Trophoblast cell (in vitro differentiated cells and primary cell): ENCODE measurements at regions not wholly inside any gene's neighbourhood (a gene's known extent, or its start where the extent isn't known, plus 50 kb on each side); places are given as distances from the start of the nearest gene placed in this dataset.

ENCODE experiments used
- DNase-seq, 2 donors: peaks; one replicate each; pipeline ENCODE4 v3.0.0-alpha.2; 2016
- H2AFZ ChIP-seq: 2 replicates; pipeline ENCODE4 v1.6.1; 2013; ENCODE audit warnings: low read length, moderate library complexity, mild to moderate bottlenecking; ENCODE audit not compliant: insufficient read depth, poor library complexity
- H2AK5ac ChIP-seq: 2 replicates; pipeline ENCODE4 v1.6.1; 2013; ENCODE audit warnings: mild to moderate bottlenecking, low read length
- H2BK120ac ChIP-seq: 2 replicates; pipeline ENCODE4 v1.6.1; 2013; ENCODE audit warnings: low read length, mild to moderate bottlenecking, moderate library complexity; ENCODE audit not compliant: insufficient read depth, poor library complexity
- H2BK12ac ChIP-seq: 2 replicates; pipeline ENCODE4 v1.6.1; 2013; ENCODE audit warnings: mild to moderate bottlenecking, low read length, moderate library complexity
- H2BK5ac ChIP-seq: 2 replicates; pipeline ENCODE4 v1.6.1; 2013; ENCODE audit warnings: low read length, low read depth, moderate library complexity, mild to moderate bottlenecking; ENCODE audit not compliant: poor library complexity
- H3K14ac ChIP-seq: 2 replicates; pipeline ENCODE4 v1.6.1; 2013; ENCODE audit warnings: mild to moderate bottlenecking, low read length
- H3K18ac ChIP-seq: 2 replicates; pipeline ENCODE4 v1.6.1; 2013; ENCODE audit warnings: mild to moderate bottlenecking, low read length
- H3K23ac ChIP-seq: 2 replicates; pipeline ENCODE4 v1.6.1; 2013; ENCODE audit warnings: low read length
- H3K27ac ChIP-seq: 2 replicates; pipeline ENCODE4 v1.5.1; 2013; ENCODE audit warnings: low read depth, mild to moderate bottlenecking, inconsistent platforms, low read length, moderate library complexity
- H3K27me3 ChIP-seq: 2 replicates; pipeline ENCODE4 v1.6.1; 2013; ENCODE audit warnings: inconsistent platforms, mild to moderate bottlenecking, low read length, moderate library complexity; ENCODE audit not compliant: insufficient read depth
- H3K36me3 ChIP-seq, 2 experiments: 1 replicate in 1 of 2; 2 replicates in 1 of 2; pipeline ENCODE4 v1.6.1; 2013; ENCODE audit warnings: low read length in 2 of 2, mild to moderate bottlenecking in 2 of 2, moderate library complexity in 1 of 2; ENCODE audit not compliant: insufficient read depth in 2 of 2, control insufficient read depth in 1 of 2
- H3K4ac ChIP-seq: 2 replicates; pipeline ENCODE4 v1.6.1; 2013; ENCODE audit warnings: low read depth, mild to moderate bottlenecking, low read length, moderate library complexity
- H3K4me1 ChIP-seq, 2 experiments: 1 replicate in 1 of 2; 2 replicates in 1 of 2; pipeline ENCODE4 v1.6.1; 2013; ENCODE audit warnings: low read length in 2 of 2, mild to moderate bottlenecking in 2 of 2, moderate library complexity in 1 of 2; ENCODE audit not compliant: insufficient read depth in 2 of 2, control insufficient read depth in 1 of 2
- H3K4me2 ChIP-seq: 2 replicates; pipeline ENCODE4 v1.6.1; 2013; ENCODE audit warnings: inconsistent platforms, mild to moderate bottlenecking, low read length, moderate library complexity
- H3K4me3 ChIP-seq: 2 replicates; pipeline ENCODE4 v1.5.1; 2013; ENCODE audit warnings: mild to moderate bottlenecking, low read depth, low read length, inconsistent platforms
- H3K79me1 ChIP-seq: one replicate; pipeline ENCODE4 v1.6.1; 2013; ENCODE audit warnings: low read length
- H3K79me2 ChIP-seq: 2 replicates; pipeline ENCODE4 v1.6.1; 2013; ENCODE audit warnings: low read length, mild to moderate bottlenecking; ENCODE audit not compliant: control insufficient read depth, insufficient read depth, poor library complexity
- H3K9ac ChIP-seq: 2 replicates; pipeline ENCODE4 v1.6.1; 2013; ENCODE audit warnings: mild to moderate bottlenecking, low read length
- H3K9me3 ChIP-seq: 2 replicates; pipeline ENCODE4 v1.6.1; 2013; ENCODE audit warnings: low read depth, mild to moderate bottlenecking, control low read depth, inconsistent platforms, low read length; ENCODE audit not compliant: insufficient read depth
- H4K12ac ChIP-seq: 2 replicates; pipeline ENCODE4 v1.6.1; 2013; ENCODE audit warnings: low read depth, mild to moderate bottlenecking, low read length, moderate library complexity
- H4K8ac ChIP-seq: 2 replicates; pipeline ENCODE4 v1.6.1; 2013; ENCODE audit warnings: low read depth, mild to moderate bottlenecking, low read length, moderate library complexity
- H4K91ac ChIP-seq: one replicate; pipeline ENCODE4 v1.6.1; 2013; ENCODE audit warnings: low read depth, mild to moderate bottlenecking, low read length, moderate library complexity
- WGBS: extraction: QIAGEN DNeasy Blood & Tissue Kit; methylation state at CpG from one replicate; pipeline ENCODE4 v1.1.7; 2013; ENCODE audit warnings: missing lambda C conversion rate; ENCODE audit not compliant: insufficient read length, insufficient coverage; ENCODE audit errors: extremely low coverage; 5-methylcytosine and 5-hydroxymethylcytosine counted together

DNA sequence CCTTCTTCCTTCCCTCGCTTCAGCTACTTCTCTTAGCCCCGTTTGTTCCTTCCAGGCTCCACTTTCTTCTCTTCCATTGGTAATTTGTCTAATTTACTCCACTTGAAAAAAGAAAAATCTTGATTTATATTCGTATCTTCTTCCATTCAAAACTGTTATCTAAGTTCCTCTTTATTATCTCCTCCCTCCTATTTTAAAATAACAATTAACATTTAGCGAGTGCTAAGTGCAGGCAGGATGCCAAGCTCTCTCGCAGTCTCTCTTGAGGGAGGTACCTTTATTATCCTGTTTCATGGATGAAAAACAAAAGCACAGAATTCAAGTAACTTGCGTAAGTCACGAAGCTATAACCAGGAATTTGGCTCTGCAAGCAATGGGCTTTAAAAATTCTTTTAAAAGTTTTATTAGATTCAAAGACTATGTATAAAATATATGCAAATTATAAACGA, 418.9 kb upstream of the NAALADL2 start:
- H2BK12ac ChIP-seq, result no peak overlapping the region
- peak; percentile 6 to 66 for DNase-seq
- no CpG with 5 or more reads among the region's 8 CpGs for WGBS
- H4K91ac ChIP-seq, result no peak overlapping the region
- no peak overlapping the region for H3K4ac ChIP-seq
- no peak overlapping the region for H2AK5ac ChIP-seq
- H3K4me2 ChIP-seq, result peak overlapping the region; percentile 83
- H3K9me3 ChIP-seq, result no peaks in the 10 kb centered on the region
- no peak overlapping the region for H4K12ac ChIP-seq
- no peaks in the 10 kb centered on the region for H3K36me3 ChIP-seq
- H2BK5ac ChIP-seq, result no peak overlapping the region
- peaks cover 3% of the 10 kb centered on the region for H3K79me2 ChIP-seq
- H3K4me3 ChIP-seq, result no peak overlapping the region
- H4K8ac ChIP-seq, result no peak overlapping the region
- no peak overlapping the region for H2AFZ ChIP-seq
- no peak overlapping the region for H3K18ac ChIP-seq
- H3K4me1 ChIP-seq, result peaks cover 0 to 5% of the 10 kb centered on the region in 2 experiments
- H3K27ac ChIP-seq, result peak overlapping the region; percentile 87
- peaks cover 7% of the 10 kb centered on the region for H3K79me1 ChIP-seq
- H3K23ac ChIP-seq, result no peak overlapping the region
- H3K9ac ChIP-seq, result no peak overlapping the region
- H3K14ac ChIP-seq, result no peak overlapping the region
- H2BK120ac ChIP-seq, result peak overlapping the region; percentile 25
- H3K27me3 ChIP-seq, result no peaks in the 10 kb centered on the region

- peak overlapping the region; percentile 84 for H3K4me3 ChIP-seq
- DNase-seq, result peak; percentile 87 to 94
- peak overlapping the region; percentile 70 for H2BK120ac ChIP-seq
- no peak overlapping the region for H2AK5ac ChIP-seq
- peaks cover 7% of the 10 kb centered on the region for H3K79me1 ChIP-seq
- peaks cover 0 to 5% of the 10 kb centered on the region in 2 experiments for H3K4me1 ChIP-seq
- no peak overlapping the region for H2BK12ac ChIP-seq
- peak overlapping the region; percentile 87 for H3K27ac ChIP-seq
- no peaks in the 10 kb centered on the region for H3K27me3 ChIP-seq
- H4K12ac ChIP-seq, result peak overlapping the region; percentile 83
- peak overlapping the region; percentile 69 for H2AFZ ChIP-seq
- H3K9me3 ChIP-seq, result no peaks in the 10 kb centered on the region
- peak overlapping the region; percentile 47 for H3K4ac ChIP-seq
- H2BK5ac ChIP-seq, result peak overlapping the region; percentile 66
- peaks cover 3% of the 10 kb centered on the region for H3K79me2 ChIP-seq
- no peak overlapping the region for H3K23ac ChIP-seq
- H3K4me2 ChIP-seq, result peak overlapping the region; percentile 83
- no peaks in the 10 kb centered on the region for H3K36me3 ChIP-seq
- WGBS, result no CpG with 5 or more reads among the region's 107 CpGs
- H3K14ac ChIP-seq, result peak overlapping the region; percentile 74
- H4K8ac ChIP-seq, result peak overlapping the region; percentile 88
- H3K9ac ChIP-seq, result peak overlapping the region; percentile 81
- peak overlapping the region; percentile 74 for H3K18ac ChIP-seq
- peak overlapping the region; percentile 88 for H4K91ac ChIP-seq
Measured at GRCh38 chr3:174440741-174441587, 418.2 kb upstream of the NAALADL2 start.

- WGBS, result no CpG with 5 or more reads among the region's 11 CpGs
- Histone ChIP-seq H3K4me3 (peak overlapping the region; percentile 84), H3K14ac (peak overlapping the region; percentile 74), H3K27ac (peak overlapping the region; percentile 87), H3K23ac (no peak overlapping the region), H3K18ac (peak overlapping the region; percentile 74), H2BK5ac (peak overlapping the region; percentile 66), H3K79me1 (peaks cover 7% of the 10 kb centered on the region), H4K12ac (peak overlapping the region; percentile 83), H3K27me3 (no peaks in the 10 kb centered on the region), H3K79me2 (peaks cover 3% of the 10 kb centered on the region), H4K91ac (peak overlapping the region; percentile 88), H3K4me2 (peak overlapping the region; percentile 83), H2AK5ac (no peak overlapping the region), H3K36me3 (no peaks in the 10 kb centered on the region), H2BK12ac (no peak overlapping the region), H4K8ac (peak overlapping the region; percentile 88), H3K4ac (no peak overlapping the region), H2AFZ (peak overlapping the region; percentile 69), H3K4me1 (peaks cover 0 to 3% of the 10 kb centered on the region in 2 experiments), H3K9ac (peak overlapping the region; percentile 81), H2BK120ac (peak overlapping the region; percentile 70), H3K9me3 (no peaks in the 10 kb centered on the region)
- peak in 1 of 2 donors; percentile 17 for DNase-seq
Measured at GRCh38 chr3:174441588-174442301, 417.4 kb upstream of the NAALADL2 start.

DNA sequence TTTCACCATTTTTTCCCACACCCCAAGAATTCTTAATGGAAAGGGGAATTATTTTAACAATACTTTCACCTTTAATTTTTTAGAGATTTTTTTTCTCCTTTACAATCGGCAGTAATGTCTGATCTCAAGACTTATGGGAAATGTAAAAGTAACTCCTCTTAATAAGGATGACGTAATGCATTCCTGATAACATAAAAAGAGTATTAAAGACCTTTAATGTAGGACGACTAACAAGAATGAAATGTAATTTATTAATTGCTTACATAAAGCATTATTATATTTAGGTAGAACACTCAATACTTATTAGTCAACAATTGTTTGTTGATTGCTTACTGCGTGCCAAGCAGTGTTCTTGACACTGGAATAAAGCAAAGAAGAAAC, 416.8 kb upstream of the NAALADL2 start:
- H3K79me2 ChIP-seq, result peaks cover 3% of the 10 kb centered on the region
- H3K9me3 ChIP-seq, result no peaks in the 10 kb centered on the region
- H2AFZ ChIP-seq, result no peak overlapping the region
- no peak overlapping the region for H4K91ac ChIP-seq
- H3K36me3 ChIP-seq, result no peaks in the 10 kb centered on the region
- H3K4me1 ChIP-seq, result peaks cover 0 to 3% of the 10 kb centered on the region in 2 experiments
- no peak overlapping the region for H2BK120ac ChIP-seq
- no peak for DNase-seq
- peaks cover 7% of the 10 kb centered on the region for H3K79me1 ChIP-seq
- H2AK5ac ChIP-seq, result no peak overlapping the region
- H2BK12ac ChIP-seq, result no peak overlapping the region
- no peak overlapping the region for H3K4me3 ChIP-seq
- H3K23ac ChIP-seq, result no peak overlapping the region
- H3K14ac ChIP-seq, result no peak overlapping the region
- H3K9ac ChIP-seq, result no peak overlapping the region
- no peak overlapping the region for H3K4me2 ChIP-seq
- H4K12ac ChIP-seq, result no peak overlapping the region
- no peak overlapping the region for H4K8ac ChIP-seq
- H3K27ac ChIP-seq, result no peak overlapping the region
- no peak overlapping the region for H3K4ac ChIP-seq
- no peaks in the 10 kb centered on the region for H3K27me3 ChIP-seq
- no peak overlapping the region for H2BK5ac ChIP-seq
- no peak overlapping the region for H3K18ac ChIP-seq
- no CpG with 5 or more reads among the region's 4 CpGs for WGBS
